Mesenchymal stem cell (in vitro differentiated cells and primary cell): ENCODE measurements at regions not wholly inside any gene's neighbourhood (a gene's known extent, or its start where the extent isn't known, plus 50 kb on each side); places are given as distances from the start of the nearest gene placed in this dataset.

Experiments used
- DNase-seq: peaks from one replicate; pipeline ENCODE4 v3.0.0-alpha.2; 2013
- H2AFZ ChIP-seq: one replicate; pipeline ENCODE4 v1.6.1; 2013; ENCODE audit warnings: low read depth, mild to moderate bottlenecking, control low read depth, inconsistent platforms, low read length, moderate library complexity
- H2AK5ac ChIP-seq: 2 replicates; pipeline ENCODE4 v1.6.1; 2013; ENCODE audit warnings: low read length, moderate library complexity, mild to moderate bottlenecking, inconsistent platforms; ENCODE audit not compliant: severe bottlenecking
- H2BK120ac ChIP-seq: one replicate; pipeline ENCODE4 v1.6.1; 2013; ENCODE audit warnings: low read depth, mild to moderate bottlenecking, inconsistent platforms, low read length, moderate library complexity
- H2BK12ac ChIP-seq, 2 experiments: one replicate each; pipeline ENCODE4 v1.6.1; 2013; ENCODE audit warnings: inconsistent platforms in 2 of 2, low read length in 2 of 2, mild to moderate bottlenecking in 2 of 2, moderate library complexity in 2 of 2, control low read depth in 1 of 2
- H2BK15ac ChIP-seq: one replicate; pipeline ENCODE4 v1.6.1; 2013; ENCODE audit warnings: mild to moderate bottlenecking, low read depth, inconsistent platforms; ENCODE audit not compliant: poor library complexity, severe bottlenecking
- H2BK5ac ChIP-seq: 2 replicates; pipeline ENCODE4 v1.6.1; 2013; ENCODE audit warnings: low read depth, mild to moderate bottlenecking, low read length, control low read depth, inconsistent platforms; ENCODE audit not compliant: poor library complexity, severe bottlenecking
- H3K14ac ChIP-seq, 2 experiments: one replicate each; pipeline ENCODE4 v1.6.1; 2013; ENCODE audit warnings: inconsistent platforms in 2 of 2, low read length in 2 of 2, control low read depth in 1 of 2, mild to moderate bottlenecking in 1 of 2, moderate library complexity in 1 of 2
- H3K18ac ChIP-seq, 2 experiments: one replicate each; pipeline ENCODE4 v1.6.1; 2013; ENCODE audit warnings: inconsistent platforms in 2 of 2, low read length in 2 of 2, control low read depth in 1 of 2, low read depth in 1 of 2, mild to moderate bottlenecking in 1 of 2
- H3K23ac ChIP-seq, 2 experiments: one replicate each; pipeline ENCODE4 v1.6.1; 2013; ENCODE audit warnings: inconsistent platforms in 2 of 2, low read length in 2 of 2, mild to moderate bottlenecking in 2 of 2, moderate library complexity in 2 of 2, control low read depth in 1 of 2
- H3K27ac ChIP-seq: 2 replicates; pipeline ENCODE4 v1.5.1; 2013; ENCODE audit warnings: mild to moderate bottlenecking, moderate library complexity, low read length, control low read depth, inconsistent platforms; ENCODE audit not compliant: poor library complexity, severe bottlenecking
- H3K27me3 ChIP-seq, 2 experiments: 2 replicates each; pipeline versions ENCODE4 v1.6.1 to v1.7.0; 2013; ENCODE audit warnings: low read length in 2 of 2, mild to moderate bottlenecking in 2 of 2, moderate library complexity in 2 of 2, control low read depth in 1 of 2, inconsistent platforms in 1 of 2; ENCODE audit not compliant: control insufficient read depth in 1 of 2, insufficient read depth in 1 of 2
- H3K36me3 ChIP-seq, 2 experiments: 2 replicates each; pipeline versions ENCODE4 v1.6.1 to v1.7.0; 2013; ENCODE audit warnings: low read length in 2 of 2, control low read depth in 1 of 2, inconsistent platforms in 1 of 2, low read depth in 1 of 2, mild to moderate bottlenecking in 1 of 2; ENCODE audit not compliant: insufficient read depth in 2 of 2, control insufficient read depth in 1 of 2
- H3K4ac ChIP-seq, 2 experiments: one replicate each; pipeline ENCODE4 v1.6.1; 2013; ENCODE audit warnings: inconsistent platforms in 2 of 2, low read length in 2 of 2, mild to moderate bottlenecking in 2 of 2, moderate library complexity in 2 of 2, control low read depth in 1 of 2, low read depth in 1 of 2
- H3K4me1 ChIP-seq: 2 replicates; pipeline ENCODE4 v1.6.1; 2013; ENCODE audit warnings: low read depth, low read length, control low read depth; ENCODE audit not compliant: control insufficient read depth, insufficient read depth
- H3K4me2 ChIP-seq: 2 replicates; pipeline ENCODE4 v1.6.1; 2013; ENCODE audit warnings: low read length, mild to moderate bottlenecking, inconsistent platforms; ENCODE audit not compliant: poor library complexity, severe bottlenecking
- H3K4me3 ChIP-seq, 2 experiments: 2 replicates each; pipeline versions ENCODE4 v1.5.1 to v1.7.0; 2013; ENCODE audit warnings: low read length in 2 of 2, mild to moderate bottlenecking in 2 of 2, control low read depth in 1 of 2, low read depth in 1 of 2; ENCODE audit not compliant: insufficient read depth in 1 of 2
- H3K79me1 ChIP-seq: replicated peaks from 2 replicates; pipeline ENCODE4 v1.6.1; 2013; ENCODE audit warnings: mild to moderate bottlenecking, control low read depth, low read length, inconsistent platforms; ENCODE audit not compliant: poor library complexity, severe bottlenecking
- H3K9ac ChIP-seq: 2 replicates; pipeline ENCODE4 v1.7.0; 2013; ENCODE audit warnings: mild to moderate bottlenecking, low read length, moderate library complexity
- H3K9me3 ChIP-seq: 2 replicates; pipeline ENCODE4 v1.7.0; 2013; ENCODE audit warnings: mild to moderate bottlenecking, low read length; ENCODE audit not compliant: control insufficient read depth
- H4K8ac ChIP-seq: one replicate; pipeline ENCODE4 v1.6.1; 2013; ENCODE audit warnings: inconsistent platforms, mild to moderate bottlenecking, low read length, moderate library complexity
- H4K91ac ChIP-seq: one replicate; pipeline ENCODE4 v1.6.1; 2013; ENCODE audit warnings: mild to moderate bottlenecking, low read length, inconsistent platforms
- WGBS: methylation state at CpG from one replicate; pipeline ENCODE4 v1.1.7; 2013; ENCODE audit warnings: mixed read lengths; 5-methylcytosine and 5-hydroxymethylcytosine counted together

GRCh38 chr10:110445871-110446270 lies 51.8 kb upstream of the DUSP5 start:
- H3K27ac ChIP-seq, result no peak overlapping the region
- H3K14ac ChIP-seq, result no peak overlapping the region
- peak overlapping the region; percentile 30 to 56 for H2BK12ac ChIP-seq
- no peaks in the 10 kb centered on the region for H3K36me3 ChIP-seq
- no peak overlapping the region for H2BK15ac ChIP-seq
- no peak overlapping the region for H3K4me3 ChIP-seq
- H3K27me3 ChIP-seq, result no peaks in the 10 kb centered on the region
- no peak overlapping the region for H3K4me2 ChIP-seq
- peak overlapping the region; percentile 45 for H4K91ac ChIP-seq
- H3K18ac ChIP-seq, result no peak overlapping the region
- peaks cover 9% of the 10 kb centered on the region for H3K4me1 ChIP-seq
- no peak overlapping the region for H2AFZ ChIP-seq
- H3K9me3 ChIP-seq, result no peaks in the 10 kb centered on the region
- H4K8ac ChIP-seq, result no peak overlapping the region
- no peak for DNase-seq
- no peaks in the 10 kb centered on the region for H3K79me1 ChIP-seq
- peak overlapping the region; percentile 81 for H2AK5ac ChIP-seq
- no peak overlapping the region for H2BK5ac ChIP-seq
- no peak overlapping the region for H3K9ac ChIP-seq
- H2BK120ac ChIP-seq, result no peak overlapping the region
- H3K23ac ChIP-seq, result no peak overlapping the region
- WGBS, result 96% methylated on average over 6 of the region's 6 CpGs
- no peak overlapping the region for H3K4ac ChIP-seq

DNA sequence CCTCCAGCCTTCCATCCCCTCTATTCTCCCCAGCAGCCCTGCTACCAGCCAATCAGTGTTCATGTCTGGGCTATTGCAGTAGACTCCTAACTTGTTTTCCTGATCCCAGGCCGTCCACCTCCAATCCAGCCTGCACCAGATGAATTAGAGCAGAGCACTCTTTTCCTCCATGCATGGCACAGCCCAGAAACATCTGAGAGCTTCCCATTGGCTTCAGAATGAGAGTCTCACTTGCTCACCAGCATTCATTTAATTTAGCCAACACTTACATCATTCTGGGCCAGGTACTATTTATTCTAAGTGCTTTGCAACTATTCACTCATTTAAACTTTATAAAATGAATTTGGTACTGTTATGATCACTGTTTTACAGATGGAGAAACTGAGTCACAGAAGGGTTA lies 51.4 kb upstream of the DUSP5 start:
- Histone ChIP-seq H3K9ac (no peak overlapping the region), H3K18ac (no peak overlapping the region), H3K14ac (no peak overlapping the region), H3K79me1 (no peaks in the 10 kb centered on the region), H3K36me3 (no peaks in the 10 kb centered on the region), H3K4me1 (peaks cover 7% of the 10 kb centered on the region), H3K9me3 (no peaks in the 10 kb centered on the region), H2AK5ac (peak overlapping the region; percentile 81), H3K4ac (no peak overlapping the region), H4K91ac (peak overlapping the region; percentile 45), H2BK15ac (no peak overlapping the region), H2BK12ac (peak overlapping the region; percentile 30 to 56), H4K8ac (no peak overlapping the region), H2BK5ac (no peak overlapping the region), H3K4me3 (no peak overlapping the region), H3K23ac (no peak overlapping the region), H2BK120ac (no peak overlapping the region), H3K27ac (no peak overlapping the region), H2AFZ (no peak overlapping the region), H3K27me3 (no peaks in the 10 kb centered on the region), H3K4me2 (no peak overlapping the region)
- 93% methylated on average over 1 of the region's 1 CpG for WGBS
- DNase-seq, result no peak

- Histone ChIP-seq H2AFZ (peak overlapping the region; percentile 1), H4K91ac (peak overlapping the region; percentile 83), H3K14ac (no peak overlapping the region), H2AK5ac (peak overlapping the region; percentile 81), H3K23ac (no peak overlapping the region), H3K27ac (no peak overlapping the region), H3K4me1 (peaks cover 4% of the 10 kb centered on the region), H3K27me3 (no peaks in the 10 kb centered on the region), H3K79me1 (no peaks in the 10 kb centered on the region), H3K9ac (no peak overlapping the region), H3K9me3 (no peaks in the 10 kb centered on the region), H3K4me2 (no peak overlapping the region), H4K8ac (peak overlapping the region; percentile 88), H3K36me3 (no peaks in the 10 kb centered on the region), H3K4me3 (no peak overlapping the region), H3K18ac (peak overlapping the region; percentile 42 to 73), H2BK5ac (no peak overlapping the region), H2BK12ac (peak overlapping the region; percentile 56 to 96), H2BK120ac (peak overlapping the region; percentile 11), H2BK15ac (peak overlapping the region; percentile 70), H3K4ac (peak overlapping the region; percentile 44 to 86)
- 55% methylated on average over 6 of the region's 6 CpGs for WGBS
- peak; percentile 85 for DNase-seq
Observed at GRCh38 chr10:110446954-110447608, 50.6 kb upstream of the DUSP5 start.

DNA sequence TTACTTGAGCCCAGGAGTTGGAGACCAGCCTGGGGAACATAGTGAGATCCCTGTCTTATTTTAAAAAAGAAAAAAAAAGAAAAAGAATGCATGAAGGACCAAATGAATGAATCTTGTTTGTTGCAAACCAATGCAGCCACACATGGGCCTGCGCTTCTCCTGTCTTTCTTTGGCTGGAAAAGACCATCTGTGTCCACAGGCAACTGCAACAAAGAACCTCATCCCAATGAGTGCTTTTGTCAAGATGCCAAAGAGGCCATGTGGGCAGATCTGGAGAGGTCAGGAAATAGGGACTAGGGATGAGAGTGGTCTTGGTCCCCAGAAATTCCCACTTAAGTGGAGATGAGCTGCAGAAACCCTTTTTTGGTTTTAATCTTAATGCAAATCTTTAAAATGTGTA lies 49.8 kb upstream of the DUSP5 start:
- no peak overlapping the region for H4K91ac ChIP-seq
- H3K27ac ChIP-seq, result no peak overlapping the region
- no peak overlapping the region for H3K18ac ChIP-seq
- H3K23ac ChIP-seq, result no peak overlapping the region
- H3K4me1 ChIP-seq, result peaks cover 4% of the 10 kb centered on the region
- no peak overlapping the region for H3K14ac ChIP-seq
- no peak overlapping the region for H3K9ac ChIP-seq
- no peak overlapping the region for H2BK5ac ChIP-seq
- DNase-seq, result no peak
- no peaks in the 10 kb centered on the region for H3K9me3 ChIP-seq
- no peak overlapping the region for H2BK15ac ChIP-seq
- no peak overlapping the region for H3K4me2 ChIP-seq
- H3K4ac ChIP-seq, result no peak overlapping the region
- no peaks in the 10 kb centered on the region for H3K79me1 ChIP-seq
- no peak overlapping the region for H2AK5ac ChIP-seq
- H3K27me3 ChIP-seq, result no peaks in the 10 kb centered on the region
- no peak overlapping the region for H2AFZ ChIP-seq
- no peak overlapping the region for H3K4me3 ChIP-seq
- H2BK120ac ChIP-seq, result no peak overlapping the region
- no peak overlapping the region for H4K8ac ChIP-seq
- H2BK12ac ChIP-seq, result no peak overlapping the region
- 88% methylated on average over 1 of the region's 1 CpG for WGBS
- no peaks in the 10 kb centered on the region for H3K36me3 ChIP-seq
